DOHH2 (cell line): ENCODE measurements at regions not wholly inside any gene's neighbourhood (a gene's known extent, or its start where the extent isn't known, plus 50 kb on each side); places are given as distances from the start of the nearest gene placed in this dataset.

Experiments
- EZH2phosphoT487 ChIP-seq: fragments of 200-600 bp; sonication (generic); IDR thresholded peaks from 2 replicates; pipeline ENCODE4 v1.6.1; 2017; ENCODE audit warnings: borderline replicate concordance, mild to moderate bottlenecking, antibody characterized with exemption, low read length, moderate library complexity, mixed read lengths
- TF ChIP-seq, protein P1 (sequence below): fragments of 200-600 bp; sonication (generic); IDR thresholded peaks from one replicate; pipeline ENCODE4 v1.5.1; 2014; ENCODE audit warnings: antibody characterized with exemption, mild to moderate bottlenecking, low read depth, low read length; ENCODE audit not compliant: poor library complexity, severe bottlenecking

DNA sequence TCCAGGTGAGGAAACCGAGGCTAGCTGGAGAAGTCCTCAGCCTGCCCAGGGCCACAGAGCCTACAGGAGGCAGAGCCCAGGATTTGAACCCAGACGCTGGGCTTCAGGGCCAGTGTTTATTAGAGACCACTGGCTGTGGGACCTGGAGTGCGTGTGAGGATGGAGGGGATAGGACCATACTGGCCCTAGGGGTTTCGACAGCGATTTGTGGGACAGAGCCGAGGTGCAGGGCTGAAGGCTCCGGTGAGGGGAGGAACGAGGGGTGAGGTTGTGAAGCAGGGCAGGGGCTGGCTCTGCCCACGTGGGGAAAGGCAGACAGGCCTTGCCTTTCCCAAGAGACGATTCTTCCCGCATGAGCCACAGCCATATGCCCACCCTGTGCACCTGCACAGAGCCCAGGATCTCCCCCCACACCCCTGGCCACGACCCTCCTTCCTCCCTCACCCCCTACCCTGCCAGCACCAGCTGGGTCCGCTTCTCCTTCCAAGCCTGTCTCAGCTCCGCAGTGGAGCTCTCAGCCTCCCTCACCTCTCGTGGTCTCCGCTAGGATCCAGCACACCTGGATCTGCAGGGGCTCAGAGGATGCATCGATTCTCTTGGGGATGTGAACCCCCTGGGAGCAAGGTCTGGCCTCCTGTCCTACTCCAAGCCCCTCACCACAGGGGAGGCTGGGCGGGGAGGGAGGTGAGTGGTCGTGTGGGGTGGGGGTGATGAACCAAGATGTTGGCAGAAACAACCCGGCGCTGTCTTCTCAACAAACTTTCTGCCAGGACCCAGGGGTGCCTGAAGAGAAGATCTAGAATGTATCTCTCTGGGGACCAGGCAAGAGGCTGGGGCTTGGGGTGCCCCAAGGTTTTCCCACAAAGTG lies 58.4 kb downstream of the RTL6 start:
- TF ChIP-seq, protein P1, sequence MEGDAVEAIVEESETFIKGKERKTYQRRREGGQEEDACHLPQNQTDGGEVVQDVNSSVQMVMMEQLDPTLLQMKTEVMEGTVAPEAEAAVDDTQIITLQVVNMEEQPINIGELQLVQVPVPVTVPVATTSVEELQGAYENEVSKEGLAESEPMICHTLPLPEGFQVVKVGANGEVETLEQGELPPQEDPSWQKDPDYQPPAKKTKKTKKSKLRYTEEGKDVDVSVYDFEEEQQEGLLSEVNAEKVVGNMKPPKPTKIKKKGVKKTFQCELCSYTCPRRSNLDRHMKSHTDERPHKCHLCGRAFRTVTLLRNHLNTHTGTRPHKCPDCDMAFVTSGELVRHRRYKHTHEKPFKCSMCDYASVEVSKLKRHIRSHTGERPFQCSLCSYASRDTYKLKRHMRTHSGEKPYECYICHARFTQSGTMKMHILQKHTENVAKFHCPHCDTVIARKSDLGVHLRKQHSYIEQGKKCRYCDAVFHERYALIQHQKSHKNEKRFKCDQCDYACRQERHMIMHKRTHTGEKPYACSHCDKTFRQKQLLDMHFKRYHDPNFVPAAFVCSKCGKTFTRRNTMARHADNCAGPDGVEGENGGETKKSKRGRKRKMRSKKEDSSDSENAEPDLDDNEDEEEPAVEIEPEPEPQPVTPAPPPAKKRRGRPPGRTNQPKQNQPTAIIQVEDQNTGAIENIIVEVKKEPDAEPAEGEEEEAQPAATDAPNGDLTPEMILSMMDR: no peak
- no peak for TF ChIP-seq EZH2phosphoT487
